Neuronal stem cell (in vitro differentiated cells): ENCODE measurements at regions not wholly inside any gene's neighbourhood (a gene's known extent, or its start where the extent isn't known, plus 50 kb on each side); places are given as distances from the start of the nearest gene placed in this dataset.
A peak's percentile ranks its signal among the peaks of the same experiment; 100 is the strongest.

Source experiments
- DNase-seq: peaks from one replicate; pipeline ENCODE4 v3.0.0-alpha.2; 2013; ENCODE audit warnings: low spot score
- H2AFZ ChIP-seq: one replicate; pipeline ENCODE4 v1.6.1; 2013; ENCODE audit warnings: mild to moderate bottlenecking, low read length, inconsistent platforms
- H2AK5ac ChIP-seq: 2 replicates; pipeline ENCODE4 v1.6.1; 2013; ENCODE audit warnings: low read depth, mild to moderate bottlenecking, inconsistent platforms, low read length, moderate library complexity, mixed read lengths
- H2BK120ac ChIP-seq: 2 replicates; pipeline ENCODE4 v1.6.1; 2013; ENCODE audit warnings: low read depth, mild to moderate bottlenecking, inconsistent platforms, low read length, moderate library complexity, mixed read lengths
- H2BK12ac ChIP-seq: one replicate; pipeline ENCODE4 v1.6.1; 2013; ENCODE audit warnings: low read length, inconsistent platforms
- H2BK15ac ChIP-seq: 2 replicates; pipeline ENCODE4 v1.6.1; 2013; ENCODE audit warnings: mild to moderate bottlenecking, low read length, inconsistent platforms, mixed read lengths
- H2BK5ac ChIP-seq: one replicate; pipeline ENCODE4 v1.6.1; 2013; ENCODE audit warnings: inconsistent platforms, mild to moderate bottlenecking, low read length, moderate library complexity
- H3K14ac ChIP-seq: one replicate; pipeline ENCODE4 v1.6.1; 2013; ENCODE audit warnings: low read length, inconsistent platforms
- H3K18ac ChIP-seq: 2 replicates; pipeline ENCODE4 v1.6.1; 2013; ENCODE audit warnings: low read length, inconsistent platforms
- H3K23ac ChIP-seq: 2 replicates; pipeline ENCODE4 v1.6.1; 2013; ENCODE audit warnings: low read depth, mild to moderate bottlenecking, mixed read lengths, low read length, inconsistent platforms; ENCODE audit not compliant: poor library complexity
- H3K27ac ChIP-seq: replicated peaks from 3 replicates; pipeline ENCODE4 v1.5.1; 2013; ENCODE audit warnings: low read length, inconsistent platforms
- H3K27me3 ChIP-seq, 3 experiments: 2 replicates each; pipeline ENCODE4 v1.6.1; 2013; ENCODE audit warnings: low read length in 3 of 3, mild to moderate bottlenecking in 2 of 3, inconsistent platforms in 1 of 3, low read depth in 1 of 3, mixed read lengths in 1 of 3, moderate library complexity in 1 of 3; ENCODE audit not compliant: control insufficient read depth in 3 of 3, insufficient read depth in 3 of 3
- H3K36me3 ChIP-seq, 2 donors: replicated peaks in 1 of 2; 2 replicates each; pipeline ENCODE4 v1.6.1; 2013; ENCODE audit warnings: low read length in 2 of 2; ENCODE audit not compliant: control insufficient read depth in 2 of 2, insufficient read depth in 2 of 2
- H3K4ac ChIP-seq: 2 replicates; pipeline ENCODE4 v1.6.1; 2013; ENCODE audit warnings: inconsistent platforms, mild to moderate bottlenecking, low read length, moderate library complexity
- H3K4me1 ChIP-seq, 2 donors: 1 replicate in 1 of 2; 2 replicates in 1 of 2; pipeline ENCODE4 v1.6.1; 2013; ENCODE audit warnings: low read length in 2 of 2, low read depth in 1 of 2; ENCODE audit not compliant: control insufficient read depth in 2 of 2, insufficient read depth in 1 of 2
- H3K4me2 ChIP-seq: one replicate; pipeline ENCODE4 v1.6.1; 2013; ENCODE audit warnings: mild to moderate bottlenecking, low read length, inconsistent platforms; ENCODE audit not compliant: insufficient read depth, poor library complexity, severe bottlenecking
- H3K4me3 ChIP-seq, 2 donors: 2 replicates each; pipeline ENCODE4 v1.5.1; 2013; ENCODE audit warnings: low read length in 2 of 2, mild to moderate bottlenecking in 2 of 2, inconsistent platforms in 1 of 2, moderate library complexity in 1 of 2
- H3K79me1 ChIP-seq: one replicate; pipeline ENCODE4 v1.6.1; 2013; ENCODE audit warnings: low read depth, mild to moderate bottlenecking, inconsistent platforms, low read length, moderate library complexity
- H3K9ac ChIP-seq: one replicate; pipeline ENCODE4 v1.6.1; 2013; ENCODE audit warnings: mild to moderate bottlenecking, low read depth, low read length, inconsistent platforms; ENCODE audit not compliant: poor library complexity
- H3K9me3 ChIP-seq, 2 donors: replicated peaks in 1 of 2; 2 replicates each; pipeline versions ENCODE3 to v1.6.1; 2013; ENCODE audit warnings: low read length in 2 of 2, mild to moderate bottlenecking in 2 of 2, inconsistent platforms in 1 of 2, low read depth in 1 of 2, mixed read lengths in 1 of 2, moderate library complexity in 1 of 2; ENCODE audit not compliant: control insufficient read depth in 2 of 2, insufficient read depth in 1 of 2
- H4K8ac ChIP-seq: one replicate; pipeline ENCODE4 v1.6.1; 2013; ENCODE audit warnings: low read depth, mild to moderate bottlenecking, inconsistent platforms, low read length, moderate library complexity
- H4K91ac ChIP-seq: one replicate; pipeline ENCODE4 v1.6.1; 2013; ENCODE audit warnings: low read length, low read depth, mild to moderate bottlenecking, inconsistent platforms; ENCODE audit not compliant: poor library complexity
- WGBS, 2 donors: extraction: QIAGEN DNeasy Blood & Tissue Kit; methylation state at CpG; one replicate each; pipeline ENCODE4 v1.1.7; 2013; ENCODE audit warnings: missing lambda C conversion rate in 2 of 2, mixed read lengths in 1 of 2; ENCODE audit not compliant: insufficient read length in 2 of 2, insufficient replicate concordance in 1 of 2; ENCODE audit errors: extremely low coverage in 2 of 2; 5-methylcytosine and 5-hydroxymethylcytosine counted together

DNA sequence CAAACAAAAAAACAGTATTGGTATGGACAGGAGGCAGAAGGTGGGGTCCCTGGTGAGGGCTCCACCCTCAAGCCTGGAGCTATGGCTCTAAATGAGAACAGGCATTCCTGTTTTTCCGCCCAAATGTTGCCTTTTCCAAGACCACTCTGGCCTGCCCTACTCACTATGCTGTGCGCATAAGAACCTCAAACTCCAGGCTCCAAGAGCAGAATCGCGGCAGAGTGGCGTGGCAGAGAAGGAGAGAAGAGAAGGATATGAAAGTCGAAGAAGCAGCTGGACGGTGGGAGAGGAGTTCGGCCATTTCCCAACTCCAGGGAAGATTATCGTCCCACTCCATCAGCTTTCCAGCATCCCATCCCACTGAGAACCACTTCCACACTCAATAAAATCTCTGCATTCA lies 207.8 kb downstream of the FAT4 start:
- H2BK120ac ChIP-seq, result no peak overlapping the region
- DNase-seq, result no peak
- H3K18ac ChIP-seq, result no peak overlapping the region
- H4K8ac ChIP-seq, result no peak overlapping the region
- H3K9me3 ChIP-seq, result no peaks in the 10 kb centered on the region
- no peaks in the 10 kb centered on the region for H3K79me1 ChIP-seq
- no peak overlapping the region for H3K9ac ChIP-seq
- no peak overlapping the region for H3K23ac ChIP-seq
- H2BK15ac ChIP-seq, result no peak overlapping the region
- no peak overlapping the region for H4K91ac ChIP-seq
- peak overlapping the region; percentile 51 for H2AFZ ChIP-seq
- H3K4ac ChIP-seq, result no peak overlapping the region
- no peaks in the 10 kb centered on the region for H3K27me3 ChIP-seq
- no peak overlapping the region for H3K4me3 ChIP-seq
- H2BK12ac ChIP-seq, result no peak overlapping the region
- H3K14ac ChIP-seq, result no peak overlapping the region
- no peaks in the 10 kb centered on the region for H3K36me3 ChIP-seq
- no CpG with 5 or more reads among the region's 9 CpGs for WGBS, 2 donors
- H2BK5ac ChIP-seq, result no peak overlapping the region
- no peak overlapping the region for H2AK5ac ChIP-seq
- no peak overlapping the region for H3K27ac ChIP-seq
- H3K4me2 ChIP-seq, result no peak overlapping the region
- peaks cover 0 to 4% of the 10 kb centered on the region in 2 donors for H3K4me1 ChIP-seq

DNA sequence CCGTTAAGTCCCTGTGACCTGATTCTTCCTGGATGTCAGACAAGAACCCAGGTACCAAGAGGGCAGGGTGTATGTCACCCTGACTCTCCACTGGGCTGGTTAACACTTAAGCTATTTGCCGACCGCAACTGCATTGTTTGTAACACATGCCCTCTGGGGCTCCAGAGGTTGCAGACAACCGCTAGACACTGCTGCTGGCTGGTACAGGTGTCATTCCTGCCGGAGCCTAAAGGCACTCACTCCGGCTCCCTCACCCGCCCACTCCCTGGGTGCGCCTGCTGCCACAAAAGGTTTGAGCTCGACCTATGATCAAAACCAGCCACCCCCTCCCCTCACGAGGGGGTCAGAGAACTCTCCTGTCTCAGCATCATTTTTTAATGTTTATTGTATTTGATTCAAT lies 208.2 kb downstream of the FAT4 start:
- Histone ChIP-seq H2BK15ac (no peak overlapping the region), H3K27ac (no peak overlapping the region), H3K4ac (no peak overlapping the region), H3K36me3 (no peaks in the 10 kb centered on the region), H4K91ac (no peak overlapping the region), H2BK12ac (no peak overlapping the region), H2AFZ (peak overlapping the region; percentile 51), H2BK120ac (no peak overlapping the region), H3K4me1 (peaks cover 0 to 4% of the 10 kb centered on the region in 2 donors), H3K79me1 (no peaks in the 10 kb centered on the region), H3K9me3 (no peaks in the 10 kb centered on the region), H2AK5ac (no peak overlapping the region), H3K27me3 (no peaks in the 10 kb centered on the region), H4K8ac (no peak overlapping the region), H3K14ac (no peak overlapping the region), H3K18ac (no peak overlapping the region), H3K4me3 (no peak overlapping the region), H3K4me2 (no peak overlapping the region), H2BK5ac (no peak overlapping the region), H3K23ac (no peak overlapping the region), H3K9ac (no peak overlapping the region)
- no CpG with 5 or more reads among the region's 10 CpGs for WGBS, 2 donors
- no peak for DNase-seq

DNA sequence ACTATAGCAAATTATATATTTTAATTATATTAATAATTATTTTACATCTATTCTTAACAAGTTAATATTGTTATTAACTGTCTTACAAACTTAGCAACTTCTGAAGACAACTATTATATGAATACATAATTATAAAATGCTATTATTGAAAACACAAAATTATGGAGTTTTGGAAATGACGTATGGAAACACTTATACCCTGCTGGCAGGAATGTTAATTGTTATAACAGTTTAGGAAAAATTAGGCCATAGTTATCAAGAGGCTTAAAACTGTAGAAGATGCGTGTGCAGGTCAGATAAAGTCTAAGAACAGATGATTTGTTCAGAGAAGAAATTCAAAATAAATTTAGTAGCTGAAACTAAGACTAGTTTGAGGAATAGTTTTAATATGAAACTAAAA lies 211.7 kb downstream of the FAT4 start:
- Histone ChIP-seq H3K9me3 (no peaks in the 10 kb centered on the region), H3K79me1 (no peaks in the 10 kb centered on the region), H2BK15ac (no peak overlapping the region), H4K8ac (no peak overlapping the region), H3K4ac (no peak overlapping the region), H4K91ac (no peak overlapping the region), H2BK12ac (no peak overlapping the region), H3K27me3 (no peaks in the 10 kb centered on the region), H3K23ac (no peak overlapping the region), H3K9ac (no peak overlapping the region), H3K4me3 (no peak overlapping the region), H2AFZ (no peak overlapping the region), H3K18ac (no peak overlapping the region), H2AK5ac (no peak overlapping the region), H2BK5ac (no peak overlapping the region), H3K14ac (no peak overlapping the region), H3K36me3 (no peaks in the 10 kb centered on the region), H3K4me2 (no peak overlapping the region), H3K27ac (no peak overlapping the region), H3K4me1 (no peaks in the 10 kb centered on the region), H2BK120ac (no peak overlapping the region)
- WGBS, 2 donors, result no CpG with 5 or more reads among the region's 2 CpGs
- DNase-seq, result no peak

DNA sequence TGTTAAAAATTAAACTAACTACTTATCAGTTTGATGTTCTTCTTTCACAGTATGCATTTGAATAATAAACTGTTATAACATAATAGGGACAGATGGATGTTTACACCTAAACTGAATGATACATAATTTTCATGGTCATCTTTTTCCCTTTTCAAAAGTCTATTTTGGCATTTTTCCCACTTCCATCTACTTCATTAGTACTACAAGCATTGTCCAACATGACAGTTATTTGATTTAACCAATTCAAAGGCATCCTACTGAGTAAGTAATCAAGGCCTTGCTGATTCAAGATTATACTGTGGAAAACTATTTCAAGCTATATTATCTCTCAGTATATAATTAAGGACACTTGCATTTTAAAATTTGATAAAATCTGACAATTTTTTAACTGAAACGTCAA lies 212.9 kb downstream of the FAT4 start:
- no CpG with 5 or more reads among the region's 1 CpG for WGBS, 2 donors
- no peak overlapping the region for H2BK15ac ChIP-seq
- H3K23ac ChIP-seq, result no peak overlapping the region
- H3K27me3 ChIP-seq, result no peaks in the 10 kb centered on the region
- no peak overlapping the region for H2BK12ac ChIP-seq
- H3K36me3 ChIP-seq, result no peaks in the 10 kb centered on the region
- H2BK120ac ChIP-seq, result no peak overlapping the region
- H3K79me1 ChIP-seq, result no peaks in the 10 kb centered on the region
- H3K4ac ChIP-seq, result no peak overlapping the region
- no peaks in the 10 kb centered on the region for H3K4me1 ChIP-seq
- H3K9ac ChIP-seq, result no peak overlapping the region
- no peak overlapping the region for H2BK5ac ChIP-seq
- no peak overlapping the region for H3K14ac ChIP-seq
- H3K4me3 ChIP-seq, result no peak overlapping the region
- H2AK5ac ChIP-seq, result no peak overlapping the region
- no peak overlapping the region for H3K18ac ChIP-seq
- H4K8ac ChIP-seq, result no peak overlapping the region
- H3K27ac ChIP-seq, result no peak overlapping the region
- no peak for DNase-seq
- H4K91ac ChIP-seq, result no peak overlapping the region
- no peak overlapping the region for H3K4me2 ChIP-seq
- H2AFZ ChIP-seq, result no peak overlapping the region
- no peaks in the 10 kb centered on the region for H3K9me3 ChIP-seq
